HFFc6 (cell line): ENCODE measurements at regions not wholly inside any gene's neighbourhood (a gene's known extent, or its start where the extent isn't known, plus 50 kb on each side); places are given as distances from the start of the nearest gene placed in this dataset.

ENCODE experiments used
- DNase-seq: peaks from one replicate; pipeline ENCODE4 v3.0.0-alpha.2; 2018
- H3K27ac Mint-ChIP-seq: 2 replicates; pipeline ENCODE4 v1.8.0; 2020; ENCODE audit warnings: mild to moderate bottlenecking, mixed read lengths
- H3K27me3 Mint-ChIP-seq: 2 replicates; pipeline ENCODE4 v1.8.0; 2021; ENCODE audit warnings: mild to moderate bottlenecking, moderate library complexity, mixed read lengths; ENCODE audit not compliant: insufficient read depth
- H3K36me3 Mint-ChIP-seq: 2 replicates; pipeline ENCODE4 v1.8.0; 2021; ENCODE audit warnings: low read depth, mixed read lengths
- H3K4me1 Mint-ChIP-seq: 2 replicates; pipeline ENCODE4 v1.8.0; 2020; ENCODE audit warnings: low read depth, mixed read lengths
- H3K4me3 Mint-ChIP-seq: 2 replicates; pipeline ENCODE4 v1.8.0; 2020; ENCODE audit warnings: mild to moderate bottlenecking, moderate library complexity, mixed read lengths
- H3K9me3 Mint-ChIP-seq: 2 replicates; pipeline ENCODE4 v1.8.0; 2020; ENCODE audit warnings: mild to moderate bottlenecking, mixed read lengths
- TF ChIP-seq, protein P1 (sequence below): fragments of 200-600 bp; sonication (generic); IDR thresholded peaks from 2 replicates; pipeline ENCODE4 v1.5.0; 2021; ENCODE audit warnings: antibody characterized with exemption, mild to moderate bottlenecking

DNA sequence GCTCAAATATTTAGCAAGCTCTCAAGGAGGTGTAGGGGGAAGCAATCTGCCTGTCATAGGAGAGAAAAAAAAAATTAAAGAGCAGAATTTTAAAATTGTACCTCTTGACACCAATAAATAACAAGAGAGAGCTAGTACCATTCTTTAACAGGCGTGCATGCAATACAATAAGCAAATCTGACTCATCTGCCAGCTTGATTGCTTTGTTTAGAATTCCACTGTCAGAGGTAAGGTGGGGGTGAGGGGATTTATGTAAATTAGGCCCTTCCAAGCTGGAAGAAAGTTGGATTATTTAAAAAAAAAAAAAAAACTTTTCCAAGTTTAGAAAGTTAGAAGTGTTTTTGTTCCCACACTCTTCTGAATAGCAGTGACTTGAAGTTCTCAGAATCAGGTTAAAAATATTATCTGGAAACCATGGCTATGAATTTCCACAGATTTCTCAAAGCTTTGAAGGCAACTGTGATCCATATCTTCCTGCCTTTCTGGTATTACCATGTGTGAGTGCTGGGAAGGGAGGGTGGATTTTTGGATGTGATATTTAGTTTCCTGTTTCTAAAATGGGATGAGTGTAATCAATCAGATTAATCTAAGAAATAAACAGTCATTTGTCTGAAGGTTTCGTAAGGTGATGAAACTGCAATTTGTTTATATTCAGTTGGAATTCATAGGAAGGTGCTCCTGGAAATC lies 477.5 kb downstream of the TLE4 start:
- DNase-seq = no peak

DNA sequence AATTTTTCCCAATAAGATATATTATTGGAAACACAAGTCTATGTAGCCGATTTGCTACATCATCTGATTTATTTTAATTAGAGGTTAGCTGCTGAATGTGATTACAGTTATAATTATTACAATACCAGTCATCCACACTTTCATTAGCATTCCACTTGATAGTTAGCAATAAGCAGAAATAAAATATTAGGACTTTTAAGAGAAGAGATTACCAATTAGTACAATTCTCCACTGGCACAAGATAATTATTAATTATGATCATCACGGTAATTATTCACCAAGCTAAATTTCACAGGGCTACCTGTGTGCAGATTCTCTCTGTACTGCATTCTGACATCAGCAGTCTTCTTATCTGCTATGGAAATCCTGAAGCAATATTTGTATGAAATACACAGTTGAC lies 474.7 kb downstream of the TLE4 start:
- Mint-ChIP-seq H3K27me3 (no peaks in the 10 kb centered on the region), H3K36me3 (no peaks in the 10 kb centered on the region), H3K9me3 (no peaks in the 10 kb centered on the region), H3K27ac (no peak overlapping the region), H3K4me1 (no peaks in the 10 kb centered on the region), H3K4me3 (no peak overlapping the region)
- no peak for DNase-seq
- TF ChIP-seq, protein P1, sequence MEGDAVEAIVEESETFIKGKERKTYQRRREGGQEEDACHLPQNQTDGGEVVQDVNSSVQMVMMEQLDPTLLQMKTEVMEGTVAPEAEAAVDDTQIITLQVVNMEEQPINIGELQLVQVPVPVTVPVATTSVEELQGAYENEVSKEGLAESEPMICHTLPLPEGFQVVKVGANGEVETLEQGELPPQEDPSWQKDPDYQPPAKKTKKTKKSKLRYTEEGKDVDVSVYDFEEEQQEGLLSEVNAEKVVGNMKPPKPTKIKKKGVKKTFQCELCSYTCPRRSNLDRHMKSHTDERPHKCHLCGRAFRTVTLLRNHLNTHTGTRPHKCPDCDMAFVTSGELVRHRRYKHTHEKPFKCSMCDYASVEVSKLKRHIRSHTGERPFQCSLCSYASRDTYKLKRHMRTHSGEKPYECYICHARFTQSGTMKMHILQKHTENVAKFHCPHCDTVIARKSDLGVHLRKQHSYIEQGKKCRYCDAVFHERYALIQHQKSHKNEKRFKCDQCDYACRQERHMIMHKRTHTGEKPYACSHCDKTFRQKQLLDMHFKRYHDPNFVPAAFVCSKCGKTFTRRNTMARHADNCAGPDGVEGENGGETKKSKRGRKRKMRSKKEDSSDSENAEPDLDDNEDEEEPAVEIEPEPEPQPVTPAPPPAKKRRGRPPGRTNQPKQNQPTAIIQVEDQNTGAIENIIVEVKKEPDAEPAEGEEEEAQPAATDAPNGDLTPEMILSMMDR = no peak

More for the DNA sequence above, 477.5 kb downstream of the TLE4 start:
- H3K4me1 Mint-ChIP-seq = no peaks in the 10 kb centered on the region
- H3K9me3 Mint-ChIP-seq = peaks cover 7% of the 10 kb centered on the region; the same call in 1 of the 2 replicates
- H3K27me3 Mint-ChIP-seq = no peaks in the 10 kb centered on the region
- no peak overlapping the region for H3K27ac Mint-ChIP-seq
- no peaks in the 10 kb centered on the region; the same call in 1 of the 2 replicates for H3K36me3 Mint-ChIP-seq
- TF ChIP-seq, protein P1 = no peak
- no peak overlapping the region for H3K4me3 Mint-ChIP-seq

DNA sequence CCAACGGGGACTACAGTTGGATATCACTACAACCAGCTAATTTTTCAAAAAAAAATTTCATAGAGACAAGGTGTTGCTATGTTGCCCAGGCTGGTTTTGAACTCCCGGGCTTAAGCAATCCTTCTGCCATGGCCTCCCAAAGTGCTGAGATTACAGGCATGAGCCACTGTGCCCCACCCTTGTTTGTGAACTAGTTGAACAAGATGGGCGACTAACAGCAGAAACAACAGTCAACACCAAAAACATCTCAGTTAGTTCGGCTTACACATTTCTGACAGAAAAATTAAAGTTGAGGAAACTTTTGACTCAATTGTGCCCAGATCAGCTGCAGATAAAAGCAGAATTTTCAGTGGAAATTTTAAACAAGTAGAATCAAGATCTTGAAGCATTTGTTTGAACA lies 470.1 kb downstream of the TLE4 start:
- Mint-ChIP-seq H3K27ac (no peak overlapping the region), H3K9me3 (no peaks in the 10 kb centered on the region), H3K4me1 (no peaks in the 10 kb centered on the region), H3K27me3 (no peaks in the 10 kb centered on the region; the same call in 1 of the 2 replicates), H3K36me3 (no peaks in the 10 kb centered on the region), H3K4me3 (no peak overlapping the region)
- DNase-seq = no peak
- TF ChIP-seq, protein P1 = no peak

DNA sequence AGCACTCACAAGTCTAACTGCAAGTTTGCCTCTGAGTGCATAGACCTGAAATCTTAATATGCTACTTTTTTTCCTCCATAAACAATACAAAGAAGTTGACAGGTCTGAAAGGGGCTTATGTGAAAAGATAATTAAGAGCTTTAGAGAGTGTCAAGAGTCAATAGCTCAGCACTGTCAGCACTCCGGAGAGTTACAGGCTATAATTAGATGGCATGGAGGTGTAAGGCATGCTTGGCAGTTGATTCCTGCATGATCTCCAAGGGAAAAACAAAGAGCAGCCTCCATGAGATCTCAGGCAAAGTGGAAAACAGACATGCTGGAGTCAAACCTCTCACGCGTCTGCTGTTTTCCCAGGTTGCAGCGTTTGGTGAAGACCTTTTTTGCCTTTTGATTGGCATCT lies 468.7 kb downstream of the TLE4 start:
- no peaks in the 10 kb centered on the region for H3K9me3 Mint-ChIP-seq
- no peak for DNase-seq
- H3K27me3 Mint-ChIP-seq = no peaks in the 10 kb centered on the region; the same call in 1 of the 2 replicates
- no peak overlapping the region for H3K4me3 Mint-ChIP-seq
- TF ChIP-seq, protein P1 = no peak
- H3K27ac Mint-ChIP-seq = no peak overlapping the region
- no peaks in the 10 kb centered on the region for H3K4me1 Mint-ChIP-seq
- H3K36me3 Mint-ChIP-seq = no peaks in the 10 kb centered on the region

DNA sequence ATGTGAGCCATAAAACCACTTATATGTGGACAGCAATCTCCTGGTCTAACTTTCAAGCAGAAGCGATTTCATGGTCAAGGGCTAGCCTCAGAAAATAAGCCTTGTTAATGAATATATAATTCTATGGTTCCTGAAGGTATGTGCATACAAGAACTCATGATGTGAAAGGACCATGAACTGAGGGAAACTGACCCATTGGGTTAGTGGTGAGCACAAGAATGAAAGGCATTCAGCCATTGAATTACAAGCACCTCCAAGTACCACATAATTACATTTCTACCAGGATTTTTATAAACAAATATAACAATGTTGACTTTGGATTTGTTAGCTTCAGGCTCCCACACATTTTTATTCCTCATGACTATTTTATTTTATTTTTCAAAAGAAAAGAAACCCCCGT lies 459.0 kb downstream of the TLE4 start:
- H3K36me3 Mint-ChIP-seq = no peaks in the 10 kb centered on the region
- peaks cover 6% of the 10 kb centered on the region; the same call in 1 of the 2 replicates for H3K27me3 Mint-ChIP-seq
- H3K4me1 Mint-ChIP-seq = no peaks in the 10 kb centered on the region; the same call in 1 of the 2 replicates
- no peak overlapping the region for H3K27ac Mint-ChIP-seq
- 0 out of 2 replicates have a peak, but pooled peaks cover 4% of the 10 kb centered on the region for H3K9me3 Mint-ChIP-seq
- TF ChIP-seq, protein P1 = no peak
- no peak overlapping the region for H3K4me3 Mint-ChIP-seq
- no peak for DNase-seq
